CD4-positive, alpha-beta T cell (primary cell): ENCODE measurements at regions not wholly inside any gene's neighbourhood (a gene's known extent, or its start where the extent isn't known, plus 50 kb on each side); places are given as distances from the start of the nearest gene placed in this dataset.

Source experiments
- ATAC-seq: fragments of 200-7000 bp; cut with Tn5 transposase; one replicate; pipeline ENCODE4 v1.10.0; 2022; ENCODE audit warnings: mild to moderate bottlenecking; ENCODE audit not compliant: poor library complexity
- CTCF ChIA-PET: fragments of 350-600 bp; sonication (Branson Sonifier 250); formaldehyde crosslinking; loops from one replicate; lab custom pipeline; 2021; ENCODE audit warnings: antibody characterized with exemption, inconsistent platforms; lab: Charles Lee
- POLR2A ChIA-PET: fragments of 350-600 bp; sonication (Branson Sonifier 250); formaldehyde crosslinking; loops from one replicate; lab custom pipeline; 2021; ENCODE audit warnings: antibody characterized with exemption, inconsistent platforms; lab: Charles Lee
- DNase-seq, 14 experiments: peaks; one replicate each; pipeline ENCODE4 v3.0.0-alpha.2; 2013 to 2020; ENCODE audit warnings: mixed read lengths in 2 of 14
- H3K27ac ChIP-seq, 2 donors: one replicate each; pipeline versions ENCODE4 v1.5.1 to v1.7.0; 2013; ENCODE audit warnings: low read length in 2 of 2, low read depth in 1 of 2, mild to moderate bottlenecking in 1 of 2
- H3K27me3 ChIP-seq, 2 experiments: 1 replicate in 1 of 2; 2 replicates in 1 of 2; pipeline versions ENCODE4 v1.6.1 to v1.7.0; 2013; ENCODE audit warnings: low read length in 2 of 2, control low read depth in 1 of 2, mild to moderate bottlenecking in 1 of 2, moderate library complexity in 1 of 2; ENCODE audit not compliant: insufficient read depth in 2 of 2, control insufficient read depth in 1 of 2
- H3K36me3 ChIP-seq: one replicate; pipeline ENCODE4 v1.6.1; 2013; ENCODE audit warnings: low read length, control low read depth; ENCODE audit not compliant: insufficient read depth
- H3K4me1 ChIP-seq: one replicate; pipeline ENCODE4 v1.6.1; 2013; ENCODE audit warnings: low read length, control low read depth; ENCODE audit not compliant: insufficient read depth
- H3K4me3 ChIP-seq: one replicate; pipeline ENCODE4 v1.5.1; 2013; ENCODE audit warnings: mild to moderate bottlenecking, low read length, moderate library complexity
- H3K9me3 ChIP-seq, 2 experiments: 1 replicate in 1 of 2; 2 replicates in 1 of 2; pipeline versions ENCODE4 v1.6.1 to v1.7.0; 2013; ENCODE audit warnings: low read length in 2 of 2, mild to moderate bottlenecking in 2 of 2, control low read depth in 1 of 2, moderate library complexity in 1 of 2; ENCODE audit not compliant: control insufficient read depth in 1 of 2, insufficient read depth in 1 of 2
- H3K27ac Mint-ChIP-seq: one replicate; pipeline ENCODE4 v1.8.0; 2020; ENCODE audit warnings: mixed read lengths
- H3K27me3 Mint-ChIP-seq: one replicate; pipeline ENCODE4 v1.8.0; 2021; ENCODE audit warnings: mixed read lengths
- H3K36me3 Mint-ChIP-seq: one replicate; pipeline ENCODE4 v1.8.0; 2021; ENCODE audit warnings: low read depth, mixed read lengths
- H3K4me1 Mint-ChIP-seq: one replicate; pipeline ENCODE4 v1.8.0; 2021; ENCODE audit warnings: low read depth, mixed read lengths
- H3K4me3 Mint-ChIP-seq: one replicate; pipeline ENCODE4 v1.8.0; 2020; ENCODE audit warnings: mild to moderate bottlenecking, mixed read lengths
- H3K9me3 Mint-ChIP-seq: one replicate; pipeline ENCODE4 v1.8.0; 2020; ENCODE audit warnings: mixed read lengths
- intact Hi-C, 2 experiments: fragments of 100-400 bp; cut with DNase I in 1 of 2; cut with micrococcal nuclease in 1 of 2; formaldehyde crosslinking; loops; one replicate each; pipeline versions ENCODE4 v1.15.1 to v1.9.0; 2023 to 2025; cut with DNase I, micrococcal nuclease
- TF ChIP-seq, protein P1 (sequence below): fragments of 200-600 bp; IDR thresholded peaks from one replicate; pipeline ENCODE4 v1.8.0; 2022; ENCODE audit warnings: antibody characterized with exemption, mild to moderate bottlenecking

DNA sequence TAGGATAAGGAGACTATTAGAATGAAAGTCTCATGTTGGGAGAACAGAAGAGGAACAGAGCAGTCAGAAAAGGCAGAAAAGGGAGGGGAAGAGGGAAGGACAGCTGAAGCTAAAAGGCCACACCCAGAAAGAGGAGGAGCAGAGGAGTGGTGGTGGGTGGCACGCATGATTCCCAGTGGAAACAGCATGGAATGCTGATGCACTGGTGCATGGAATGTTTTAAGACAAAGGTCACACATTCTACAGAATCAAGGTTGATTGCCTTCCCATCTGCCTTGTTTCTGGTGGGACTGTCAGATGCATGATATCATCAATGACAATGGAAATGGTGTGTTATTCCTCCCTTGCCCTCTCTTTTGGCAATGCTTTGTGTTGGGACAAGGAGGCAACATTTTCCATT, 285.4 kb upstream of the MKI67 start:
- no peak overlapping the region for H3K4me3 ChIP-seq
- Mint-ChIP-seq H3K27me3 (peaks cover 13% of the 10 kb centered on the region), H3K36me3 (no peaks in the 10 kb centered on the region), H3K9me3 (no peaks in the 10 kb centered on the region), H3K4me1 (no peaks in the 10 kb centered on the region), H3K4me3 (no peak overlapping the region), H3K27ac (no peak overlapping the region)
- ATAC-seq (no peak), DNase-seq (no peak)
- TF ChIP-seq, protein P1, sequence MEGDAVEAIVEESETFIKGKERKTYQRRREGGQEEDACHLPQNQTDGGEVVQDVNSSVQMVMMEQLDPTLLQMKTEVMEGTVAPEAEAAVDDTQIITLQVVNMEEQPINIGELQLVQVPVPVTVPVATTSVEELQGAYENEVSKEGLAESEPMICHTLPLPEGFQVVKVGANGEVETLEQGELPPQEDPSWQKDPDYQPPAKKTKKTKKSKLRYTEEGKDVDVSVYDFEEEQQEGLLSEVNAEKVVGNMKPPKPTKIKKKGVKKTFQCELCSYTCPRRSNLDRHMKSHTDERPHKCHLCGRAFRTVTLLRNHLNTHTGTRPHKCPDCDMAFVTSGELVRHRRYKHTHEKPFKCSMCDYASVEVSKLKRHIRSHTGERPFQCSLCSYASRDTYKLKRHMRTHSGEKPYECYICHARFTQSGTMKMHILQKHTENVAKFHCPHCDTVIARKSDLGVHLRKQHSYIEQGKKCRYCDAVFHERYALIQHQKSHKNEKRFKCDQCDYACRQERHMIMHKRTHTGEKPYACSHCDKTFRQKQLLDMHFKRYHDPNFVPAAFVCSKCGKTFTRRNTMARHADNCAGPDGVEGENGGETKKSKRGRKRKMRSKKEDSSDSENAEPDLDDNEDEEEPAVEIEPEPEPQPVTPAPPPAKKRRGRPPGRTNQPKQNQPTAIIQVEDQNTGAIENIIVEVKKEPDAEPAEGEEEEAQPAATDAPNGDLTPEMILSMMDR: no peak
- POLR2A ChIA-PET: no interaction called here
- H3K27ac ChIP-seq: no peak overlapping the region
- no peaks in the 10 kb centered on the region for H3K36me3 ChIP-seq
- H3K4me1 ChIP-seq: no peaks in the 10 kb centered on the region
- no peaks in the 10 kb centered on the region for H3K9me3 ChIP-seq
- CTCF ChIA-PET: no interaction called here
- intact Hi-C loops: no loop called here
- no peaks in the 10 kb centered on the region for H3K27me3 ChIP-seq

DNA sequence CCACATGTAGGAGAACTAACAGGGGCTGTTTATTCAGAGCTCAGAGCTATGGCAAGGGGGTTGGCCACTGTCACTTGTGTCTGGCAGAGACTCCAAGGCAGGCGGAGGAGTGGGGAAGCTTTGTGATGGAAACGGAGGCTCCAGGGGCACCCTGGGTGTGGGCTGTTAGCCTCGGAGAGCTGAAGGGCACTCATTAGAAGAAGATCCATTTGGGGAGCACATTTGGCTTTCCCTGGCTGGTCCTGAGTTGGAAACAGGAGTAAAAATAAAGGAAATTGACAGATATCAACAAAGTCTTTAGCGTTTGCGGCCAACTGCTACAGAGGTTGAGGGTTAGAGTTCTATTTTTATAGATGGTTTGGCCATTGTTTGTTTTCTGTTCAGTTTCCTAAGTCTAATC, 288.3 kb upstream of the MKI67 start:
- no peaks in the 10 kb centered on the region for H3K9me3 Mint-ChIP-seq
- Histone ChIP-seq H3K4me1 (no peaks in the 10 kb centered on the region), H3K36me3 (no peaks in the 10 kb centered on the region), H3K27me3 (no peaks in the 10 kb centered on the region), H3K9me3 (no peaks in the 10 kb centered on the region), H3K4me3 (no peak overlapping the region), H3K27ac (no peak overlapping the region)
- TF ChIP-seq, protein P1: no peak
- POLR2A ChIA-PET: no interaction called here
- H3K27me3 Mint-ChIP-seq: peaks cover 18% of the 10 kb centered on the region
- H3K36me3 Mint-ChIP-seq: no peaks in the 10 kb centered on the region
- ATAC-seq (no peak), DNase-seq (no peak)
- H3K4me3 Mint-ChIP-seq: no peak overlapping the region
- no peak overlapping the region for H3K27ac Mint-ChIP-seq
- no peaks in the 10 kb centered on the region for H3K4me1 Mint-ChIP-seq
- intact Hi-C loops: no loop called here
- CTCF ChIA-PET: no interaction called here

DNA sequence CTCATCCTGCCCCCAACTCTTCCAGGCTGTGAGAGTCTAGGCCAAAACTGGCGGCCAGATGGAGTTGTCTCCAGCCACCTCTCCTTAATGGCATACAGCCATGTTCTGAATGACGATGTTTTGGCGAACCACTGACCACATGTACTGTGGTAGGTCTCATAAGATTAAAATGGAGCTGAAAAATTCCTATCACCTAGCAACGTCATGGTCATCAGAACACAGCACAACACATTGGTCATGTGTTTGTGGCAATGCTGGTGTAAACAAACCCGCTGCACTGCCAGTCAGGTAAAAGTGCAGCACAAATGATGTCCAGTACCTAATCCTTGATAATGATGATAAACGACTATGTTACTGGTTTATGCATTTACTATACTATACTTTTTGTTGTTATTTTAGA, 290.0 kb upstream of the MKI67 start:
- intact Hi-C loops: no loop called here
- TF ChIP-seq, protein P1: no peak
- no peaks in the 10 kb centered on the region for H3K4me1 Mint-ChIP-seq
- Histone ChIP-seq H3K27me3 (no peaks in the 10 kb centered on the region), H3K4me3 (no peak overlapping the region), H3K4me1 (no peaks in the 10 kb centered on the region), H3K27ac (no peak overlapping the region), H3K36me3 (no peaks in the 10 kb centered on the region), H3K9me3 (no peaks in the 10 kb centered on the region)
- no peak overlapping the region for H3K4me3 Mint-ChIP-seq
- peaks cover 2% of the 10 kb centered on the region for H3K9me3 Mint-ChIP-seq
- CTCF ChIA-PET: no interaction called here
- H3K27ac Mint-ChIP-seq: no peak overlapping the region
- POLR2A ChIA-PET: no interaction called here
- no peaks in the 10 kb centered on the region for H3K36me3 Mint-ChIP-seq
- no peak for ATAC-seq
- peaks cover 24% of the 10 kb centered on the region for H3K27me3 Mint-ChIP-seq
- no peak for DNase-seq
